HEK293T (cell line): ENCODE measurements at regions not wholly inside any gene's neighbourhood (a gene's known extent, or its start where the extent isn't known, plus 50 kb on each side); places are given as distances from the start of the nearest gene placed in this dataset.

Experiments
- BHLHE40 ChIP-seq: fragments of 450-650 bp; IDR thresholded peaks from 2 replicates; pipeline ENCODE4 v1.6.1; 2016; ENCODE audit warnings: mild to moderate bottlenecking, moderate library complexity, borderline replicate concordance
- CTBP1 ChIP-seq: fragments of 450-650 bp; IDR thresholded peaks from 2 replicates; pipeline ENCODE4 v1.6.1; 2016; ENCODE audit warnings: borderline replicate concordance

DNA sequence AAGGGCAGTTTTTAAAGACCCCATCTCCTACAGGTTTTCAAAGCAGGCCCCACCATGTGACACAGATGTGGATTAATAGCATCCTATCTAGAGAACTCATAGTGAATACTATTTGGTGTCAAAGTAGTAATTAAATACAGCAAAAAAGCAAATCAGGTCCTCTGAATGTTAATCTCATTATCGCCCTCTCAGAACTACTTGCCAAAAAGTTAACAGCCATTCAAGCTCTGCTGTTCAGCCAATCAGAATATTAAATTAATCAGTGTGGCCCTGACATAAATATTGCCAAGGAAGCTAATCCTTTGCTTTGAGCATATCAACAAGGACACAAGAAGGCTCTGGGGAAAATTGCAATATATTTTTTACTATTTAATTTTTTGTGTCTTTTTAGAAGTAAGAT, 428.9 kb upstream of the SOX11 start:
- TF ChIP-seq CTBP1 (no peak), BHLHE40 (no peak)
